ENCODE measurements at regions not wholly inside any gene's neighbourhood (a gene's known extent, or its start where the extent isn't known, plus 50 kb on each side); places are given as distances from the start of the nearest gene placed in this dataset.

GRCh38 chr1:55539652-55540512, 324.7 kb upstream of the USP24 start:
- no peak for DNase-seq
- Mint-ChIP-seq H3K27me3 (peaks cover 1% of the 10 kb centered on the region), H3K4me1 (ENCODE audit: low read depth) (no peaks in the 10 kb centered on the region), H3K27ac (no peak overlapping the region), H3K36me3 (no peaks in the 10 kb centered on the region), H3K9me3 (no peaks in the 10 kb centered on the region), H3K4me3 (no peak overlapping the region)
- intact Hi-C loops (cut with micrococcal nuclease): no loop called here
- CTCF ChIA-PET: interaction anchor here (1.0 kb wide), 1 partner anchor 164 kb away, joined by 3 read pairs; no protein-coding TSS in a partner anchor
- POLR2A ChIA-PET: no interaction called here

- no peak overlapping the region for H3K4me3 Mint-ChIP-seq
- ChIA-PET POLR2A (no interaction called here), CTCF (interaction anchor here (1.0 kb wide), 1 partner anchor 162 kb away, joined by 3 read pairs; no protein-coding TSS in a partner anchor)
- no peak overlapping the region for H3K27ac Mint-ChIP-seq
- no peaks in the 10 kb centered on the region for H3K9me3 Mint-ChIP-seq
- no peaks in the 10 kb centered on the region for H3K36me3 Mint-ChIP-seq
- intact Hi-C loops (cut with micrococcal nuclease): no loop called here
- H3K4me1 Mint-ChIP-seq (ENCODE audit: low read depth): no peaks in the 10 kb centered on the region
- DNase-seq: no peak
- H3K27me3 Mint-ChIP-seq: no peaks in the 10 kb centered on the region
These were observed 323.3 kb upstream of the USP24 start for GRCh38 chr1:55538428-55538827.

- DNase-seq: no peak
- H3K36me3 Mint-ChIP-seq: no peaks in the 10 kb centered on the region
- H3K27ac Mint-ChIP-seq: no peak overlapping the region
- H3K4me3 Mint-ChIP-seq: no peak overlapping the region
- no peaks in the 10 kb centered on the region for H3K27me3 Mint-ChIP-seq
- intact Hi-C loops (cut with micrococcal nuclease): no loop called here
- H3K4me1 Mint-ChIP-seq (ENCODE audit: low read depth): no peaks in the 10 kb centered on the region
- ChIA-PET POLR2A (no interaction called here), CTCF (interaction anchor here (1.0 kb wide), 1 partner anchor 161 kb away, joined by 3 read pairs; no protein-coding TSS in a partner anchor)
- H3K9me3 Mint-ChIP-seq: no peaks in the 10 kb centered on the region
These were observed 321.3 kb upstream of the USP24 start for GRCh38 chr1:55536545-55536865.

GRCh38 chr1:55535724-55536544, 320.8 kb upstream of the USP24 start:
- CTCF ChIA-PET: interaction anchor here (1.0 kb wide), 1 partner anchor 160 kb away, joined by 3 read pairs; no protein-coding TSS in a partner anchor
- no peaks in the 10 kb centered on the region for H3K4me1 Mint-ChIP-seq (ENCODE audit: low read depth)
- DNase-seq: no peak
- POLR2A ChIA-PET: no interaction called here
- H3K27me3 Mint-ChIP-seq: no peaks in the 10 kb centered on the region
- H3K27ac Mint-ChIP-seq: no peak overlapping the region
- intact Hi-C loops (cut with micrococcal nuclease): no loop called here
- H3K36me3 Mint-ChIP-seq: no peaks in the 10 kb centered on the region
- no peak overlapping the region for H3K4me3 Mint-ChIP-seq
- no peaks in the 10 kb centered on the region for H3K9me3 Mint-ChIP-seq

GRCh38 chr1:55534565-55535121, 319.5 kb upstream of the USP24 start:
- H3K36me3 Mint-ChIP-seq: no peaks in the 10 kb centered on the region
- no peak for DNase-seq
- no peaks in the 10 kb centered on the region for H3K4me1 Mint-ChIP-seq (ENCODE audit: low read depth)
- ChIA-PET CTCF (no interaction called here), POLR2A (no interaction called here)
- H3K27ac Mint-ChIP-seq: no peak overlapping the region
- no peaks in the 10 kb centered on the region for H3K9me3 Mint-ChIP-seq
- no peaks in the 10 kb centered on the region for H3K27me3 Mint-ChIP-seq
- no peak overlapping the region for H3K4me3 Mint-ChIP-seq
- intact Hi-C loops (cut with micrococcal nuclease): no loop called here

- no peak overlapping the region for H3K4me3 Mint-ChIP-seq
- no peaks in the 10 kb centered on the region for H3K4me1 Mint-ChIP-seq (ENCODE audit: low read depth)
- H3K27me3 Mint-ChIP-seq: no peaks in the 10 kb centered on the region
- DNase-seq: no peak
- no peak overlapping the region for H3K27ac Mint-ChIP-seq
- CTCF ChIA-PET: no interaction called here
- POLR2A ChIA-PET: no interaction called here
- no peaks in the 10 kb centered on the region for H3K36me3 Mint-ChIP-seq
- intact Hi-C loops (cut with micrococcal nuclease): no loop called here
- H3K9me3 Mint-ChIP-seq: no peaks in the 10 kb centered on the region
These were observed 316.5 kb upstream of the USP24 start for GRCh38 chr1:55531644-55532043.

- Mint-ChIP-seq H3K9me3 (no peaks in the 10 kb centered on the region), H3K4me1 (ENCODE audit: low read depth) (no peaks in the 10 kb centered on the region), H3K4me3 (no peak overlapping the region), H3K36me3 (no peaks in the 10 kb centered on the region), H3K27ac (no peak overlapping the region), H3K27me3 (no peaks in the 10 kb centered on the region)
- CTCF ChIA-PET: no interaction called here
- POLR2A ChIA-PET: no interaction called here
- DNase-seq: no peak
- intact Hi-C loops (cut with micrococcal nuclease): no loop called here
These were observed 315.8 kb upstream of the USP24 start for GRCh38 chr1:55530749-55531478.

- intact Hi-C loops (cut with micrococcal nuclease): no loop called here
These were observed 313.9 kb upstream of the USP24 start for GRCh38 chr1:55529017-55529416.

GRCh38 chr1:55527831-55528230, 312.7 kb upstream of the USP24 start:
- no peaks in the 10 kb centered on the region for H3K27me3 Mint-ChIP-seq
- no peaks in the 10 kb centered on the region for H3K4me1 Mint-ChIP-seq (ENCODE audit: low read depth)
- intact Hi-C loops (cut with micrococcal nuclease): no loop called here
- H3K27ac Mint-ChIP-seq: no peak overlapping the region
- no peaks in the 10 kb centered on the region for H3K9me3 Mint-ChIP-seq
- CTCF ChIA-PET: no interaction called here
- POLR2A ChIA-PET: no interaction called here
- no peaks in the 10 kb centered on the region for H3K36me3 Mint-ChIP-seq
- DNase-seq: no peak
- H3K4me3 Mint-ChIP-seq: no peak overlapping the region

More at GRCh38 chr1:55529017-55529416, 313.9 kb upstream of the USP24 start:
- H3K27me3 Mint-ChIP-seq: no peaks in the 10 kb centered on the region
- no peaks in the 10 kb centered on the region for H3K9me3 Mint-ChIP-seq
- POLR2A ChIA-PET: no interaction called here
- no peak overlapping the region for H3K27ac Mint-ChIP-seq
- no peak for DNase-seq
- no peak overlapping the region for H3K4me3 Mint-ChIP-seq
- H3K36me3 Mint-ChIP-seq: no peaks in the 10 kb centered on the region
- H3K4me1 Mint-ChIP-seq (ENCODE audit: low read depth): no peaks in the 10 kb centered on the region
- CTCF ChIA-PET: no interaction called here

GRCh38 chr1:55526716-55527115, 311.6 kb upstream of the USP24 start:
- no peak for DNase-seq
- intact Hi-C loops (cut with micrococcal nuclease): no loop called here
- Mint-ChIP-seq H3K27me3 (no peaks in the 10 kb centered on the region), H3K9me3 (no peaks in the 10 kb centered on the region), H3K4me1 (ENCODE audit: low read depth) (no peaks in the 10 kb centered on the region), H3K36me3 (no peaks in the 10 kb centered on the region), H3K4me3 (no peak overlapping the region), H3K27ac (no peak overlapping the region)
- ChIA-PET POLR2A (no interaction called here), CTCF (no interaction called here)

- CTCF ChIA-PET: no interaction called here
- intact Hi-C loops (cut with micrococcal nuclease): no loop called here
- POLR2A ChIA-PET: no interaction called here
These were observed 308.8 kb upstream of the USP24 start for GRCh38 chr1:55524006-55524405.

GRCh38 chr1:55522982-55523381, 307.8 kb upstream of the USP24 start:
- Mint-ChIP-seq H3K27me3 (peaks cover 3% of the 10 kb centered on the region), H3K4me1 (ENCODE audit: low read depth) (no peaks in the 10 kb centered on the region), H3K9me3 (no peaks in the 10 kb centered on the region), H3K4me3 (no peak overlapping the region), H3K36me3 (no peaks in the 10 kb centered on the region), H3K27ac (no peak overlapping the region)
- CTCF ChIA-PET: no interaction called here
- DNase-seq: no peak
- intact Hi-C loops (cut with micrococcal nuclease): no loop called here
- POLR2A ChIA-PET: no interaction called here

More at GRCh38 chr1:55524006-55524405, 308.8 kb upstream of the USP24 start:
- Mint-ChIP-seq H3K36me3 (no peaks in the 10 kb centered on the region), H3K4me1 (ENCODE audit: low read depth) (no peaks in the 10 kb centered on the region), H3K4me3 (no peak overlapping the region), H3K27ac (no peak overlapping the region), H3K9me3 (no peaks in the 10 kb centered on the region), H3K27me3 (no peaks in the 10 kb centered on the region)
- no peak for DNase-seq

All from activated CD4-positive, alpha-beta memory T cell treated with anti-CD3 and anti-CD28 coated beads for 36 hours (primary cell).